Amniotic stem cell (primary cell): ENCODE measurements at regions not wholly inside any gene's neighbourhood (a gene's known extent, or its start where the extent isn't known, plus 50 kb on each side); places are given as distances from the start of the nearest gene placed in this dataset.
"Not testable (repeated sequence)": the region's sequence is repeated elsewhere in the genome, so short reads cannot be mapped to it uniquely, and the experiment has no call there.

Experiments used
- DNase-seq: peaks from one replicate; lab custom pipeline; 2025; lab: John Stamatoyannopoulos, UW

DNA sequence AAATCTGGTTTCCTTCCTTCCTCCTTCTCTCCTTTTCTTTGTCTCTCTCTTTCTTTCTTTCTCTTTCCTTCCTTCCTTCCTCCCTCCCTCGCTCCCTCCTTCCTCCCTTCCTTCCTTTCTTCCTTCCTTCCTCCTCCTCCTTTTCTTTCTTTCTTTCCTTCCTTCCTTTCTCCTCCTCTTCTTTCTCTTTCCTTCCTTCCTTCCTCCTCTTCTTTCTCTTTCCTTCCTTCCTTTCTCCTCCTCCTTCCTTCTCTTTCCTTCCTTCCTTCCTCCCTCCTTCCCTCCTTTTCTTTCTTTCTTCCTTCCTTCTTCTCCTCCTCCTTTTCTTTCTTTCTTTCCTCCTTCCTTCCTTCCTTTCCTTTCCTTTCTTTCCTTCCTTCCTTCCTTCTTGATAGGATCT is 61.2 kb downstream of the VIP start:
- no peak for DNase-seq

DNA sequence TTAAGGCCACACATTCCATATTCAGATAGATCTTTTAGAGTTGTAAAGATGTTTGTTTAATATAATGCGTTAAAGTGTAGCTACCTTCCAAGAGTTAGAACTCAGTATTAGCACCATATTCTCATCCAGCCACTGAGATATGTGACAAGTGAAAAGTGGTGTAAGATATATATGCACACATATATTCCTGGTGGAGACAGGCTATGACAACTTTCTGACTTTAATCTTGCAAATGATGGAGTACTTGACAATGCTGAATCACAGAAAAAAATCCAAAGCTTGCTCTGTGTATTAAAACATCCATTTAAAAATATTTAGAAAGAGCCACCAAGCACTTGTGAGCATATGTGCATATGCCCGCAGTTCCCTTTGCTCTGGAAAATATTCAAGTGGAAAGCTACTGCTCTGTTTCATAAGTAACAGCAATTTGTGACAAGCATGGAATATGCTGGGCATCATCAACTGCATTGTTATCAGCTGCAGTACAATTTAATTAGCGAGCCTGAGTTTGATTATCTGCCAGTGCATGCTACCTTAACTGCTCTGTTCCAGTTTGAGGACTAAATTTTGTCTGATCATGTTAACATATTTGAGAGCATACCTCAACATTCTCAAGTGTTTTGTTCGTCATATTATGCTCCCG is 64.8 kb downstream of the VIP start:
- no peak for DNase-seq

DNA sequence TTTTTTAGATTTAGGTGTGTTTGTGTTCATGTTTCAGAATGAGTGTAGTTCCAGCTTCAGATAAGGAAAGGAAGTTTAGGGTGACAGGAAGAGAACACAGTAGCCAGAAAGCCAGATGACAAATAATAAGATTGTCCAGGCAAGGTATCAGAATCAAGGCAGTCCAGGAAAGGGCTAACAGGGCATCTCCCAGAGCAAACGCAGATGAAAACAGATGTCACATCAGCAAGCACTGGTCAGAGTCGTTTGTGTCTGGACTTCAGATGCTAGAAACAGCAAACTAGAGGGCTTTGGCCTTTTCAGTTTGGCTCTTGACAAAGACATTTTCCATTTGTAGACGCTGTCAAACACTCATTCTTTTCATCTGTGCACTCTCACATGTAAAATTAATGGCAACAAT is 65.5 kb downstream of the VIP start:
- no peak for DNase-seq

DNA sequence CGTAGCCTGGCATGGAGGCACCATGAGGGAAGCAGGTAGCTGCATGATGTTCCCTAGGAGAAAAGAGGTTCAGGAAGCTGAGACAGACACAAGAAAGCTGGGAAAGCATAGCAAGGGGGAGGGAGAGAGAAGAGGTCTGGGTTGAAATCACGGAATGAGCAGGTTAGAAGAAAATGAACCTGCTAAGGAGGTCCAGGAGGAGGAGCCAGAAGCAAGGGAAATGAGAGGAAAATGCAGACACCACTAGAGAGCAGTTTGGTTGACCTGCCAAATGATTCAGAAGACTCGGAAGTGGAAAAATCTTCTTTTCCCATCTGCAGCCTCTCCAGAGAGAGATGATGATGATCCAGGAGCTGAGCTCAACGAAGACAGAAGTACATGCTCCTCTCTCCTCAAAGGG is 70.9 kb downstream of the VIP start:
- no peak for DNase-seq

DNA sequence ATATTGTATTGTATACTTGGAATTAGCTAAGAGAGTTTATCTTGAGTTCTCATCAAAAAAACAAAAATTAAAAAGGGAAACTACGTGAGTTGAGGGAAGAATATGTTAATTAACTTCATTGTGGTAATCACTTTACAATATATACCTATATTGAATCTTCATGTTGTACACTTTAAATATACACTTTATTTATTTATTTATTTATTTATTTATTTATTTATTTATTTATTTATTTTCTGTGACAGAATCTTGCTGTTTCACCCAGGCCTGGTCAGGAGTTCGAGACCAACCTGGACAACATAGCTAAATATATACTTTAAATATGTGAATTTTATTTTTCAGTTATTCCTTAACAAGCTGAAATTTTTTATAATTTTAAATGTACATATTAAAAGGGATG is 74.1 kb downstream of the VIP start:
- no peak for DNase-seq

DNA sequence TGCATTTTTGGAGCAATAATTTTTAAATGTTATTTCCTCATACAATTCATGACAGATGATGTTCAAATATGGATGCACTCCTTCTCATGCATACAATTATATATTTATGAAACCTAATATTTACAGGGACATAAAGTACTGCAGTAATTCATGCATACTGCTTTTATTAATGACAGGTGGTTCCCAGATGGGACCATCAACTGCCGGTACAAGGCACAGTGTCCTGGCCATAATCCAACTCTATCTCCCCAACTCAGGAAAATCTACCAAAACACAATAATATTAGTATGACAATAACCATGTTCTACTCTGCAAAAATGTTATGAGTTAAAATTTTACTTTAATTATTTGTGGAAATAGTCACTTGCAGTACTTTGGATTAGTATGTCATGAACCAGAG is 77.8 kb downstream of the VIP start:
- DNase-seq = no peak

DNA sequence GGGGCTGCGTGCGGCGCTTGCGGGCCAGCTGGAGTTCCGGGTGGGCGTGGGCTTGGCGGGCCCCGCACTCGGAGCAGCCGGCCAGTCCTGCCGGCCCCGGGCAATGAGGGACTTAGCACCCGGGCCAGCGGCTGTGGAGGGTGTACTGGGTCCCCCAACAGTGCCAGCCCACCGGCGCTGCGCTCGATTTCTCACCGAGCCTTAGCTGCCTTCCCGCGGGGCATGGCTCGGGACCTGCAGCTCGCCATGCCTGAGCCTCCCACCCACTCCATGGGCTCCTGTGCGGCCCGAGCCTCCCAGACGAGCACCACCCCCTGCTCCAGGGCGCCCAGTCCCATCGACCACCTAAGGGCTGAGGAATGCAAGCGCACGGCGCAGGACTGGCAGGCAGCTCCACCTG is 83.8 kb downstream of the VIP start:
- DNase-seq = not testable (repeated sequence)

DNA sequence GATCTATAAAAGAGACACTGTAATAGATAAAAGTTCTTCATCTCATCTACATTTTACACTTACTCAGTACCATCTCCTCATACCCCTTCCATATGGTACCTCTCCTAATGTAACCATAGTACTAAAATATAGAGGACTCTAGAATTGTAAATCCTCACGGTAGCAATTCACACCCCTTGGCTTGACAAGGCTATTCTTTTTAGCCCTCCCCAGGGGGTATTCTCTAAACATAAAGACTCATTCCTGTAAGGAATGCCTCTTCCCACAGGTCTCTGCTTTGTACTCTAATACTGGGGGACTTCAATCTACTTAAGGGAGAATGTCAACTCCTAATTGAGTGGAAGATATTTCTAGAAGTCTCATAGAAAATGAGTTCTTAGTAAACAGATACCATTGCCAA is 85.9 kb downstream of the VIP start:
- no peak for DNase-seq

DNA sequence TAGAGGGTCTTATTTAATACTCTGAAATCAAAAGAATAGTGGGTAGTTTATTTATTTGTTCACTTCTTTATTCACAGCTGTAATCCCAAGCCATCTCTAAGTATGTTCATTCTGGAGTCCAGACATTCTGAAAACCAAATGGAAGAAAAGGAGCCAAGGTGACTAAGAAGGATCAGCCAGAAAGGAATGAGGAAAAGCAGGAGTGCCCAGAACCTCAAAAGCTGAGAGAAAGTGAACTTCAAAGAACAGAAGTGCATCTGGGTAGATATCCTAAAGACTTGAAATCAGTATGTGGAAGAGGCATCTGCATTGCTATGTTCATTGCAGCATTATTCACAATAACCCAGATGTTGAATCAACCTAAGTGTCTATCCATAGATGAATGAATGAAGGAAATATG is 94.8 kb downstream of the VIP start:
- DNase-seq = no peak

DNA sequence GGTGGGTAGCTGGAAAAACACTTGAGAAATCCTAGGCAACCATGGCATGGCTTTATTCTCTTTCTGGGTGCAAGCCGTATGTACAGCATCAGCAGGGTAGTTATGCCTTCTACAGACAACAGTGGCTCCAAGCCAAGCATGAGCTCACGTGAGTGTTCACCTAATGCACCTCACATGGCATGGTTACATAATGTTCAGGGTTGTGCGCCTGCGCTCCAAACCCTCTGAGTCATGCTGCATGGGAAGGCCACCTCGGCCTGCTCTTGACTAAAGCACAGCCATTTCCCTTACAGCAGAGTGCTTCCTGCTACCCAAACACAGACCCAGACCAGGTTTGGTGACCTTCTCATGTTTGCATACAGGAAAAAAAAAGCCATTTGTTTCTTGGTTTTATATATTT is 96.2 kb downstream of the VIP start:
- DNase-seq = no peak

DNA sequence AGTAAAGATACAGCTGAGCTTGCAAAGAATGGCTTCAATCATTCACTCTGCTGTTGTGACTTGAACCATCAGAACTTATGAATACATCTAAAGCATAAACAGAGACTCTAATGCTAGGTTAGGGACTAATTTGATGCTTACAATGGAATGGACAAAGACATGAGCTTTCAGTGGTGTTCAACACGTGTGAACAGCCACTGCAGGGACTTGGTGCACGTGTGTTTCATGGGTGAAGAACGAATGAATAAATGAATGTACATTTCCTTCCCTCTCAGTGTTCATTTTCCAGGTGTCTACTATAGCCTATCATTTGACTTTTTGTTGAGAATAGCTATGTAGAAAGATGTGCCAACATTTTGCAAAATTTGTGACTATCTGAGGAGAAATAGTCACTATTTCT is 98.3 kb downstream of the VIP start:
- no peak for DNase-seq

DNA sequence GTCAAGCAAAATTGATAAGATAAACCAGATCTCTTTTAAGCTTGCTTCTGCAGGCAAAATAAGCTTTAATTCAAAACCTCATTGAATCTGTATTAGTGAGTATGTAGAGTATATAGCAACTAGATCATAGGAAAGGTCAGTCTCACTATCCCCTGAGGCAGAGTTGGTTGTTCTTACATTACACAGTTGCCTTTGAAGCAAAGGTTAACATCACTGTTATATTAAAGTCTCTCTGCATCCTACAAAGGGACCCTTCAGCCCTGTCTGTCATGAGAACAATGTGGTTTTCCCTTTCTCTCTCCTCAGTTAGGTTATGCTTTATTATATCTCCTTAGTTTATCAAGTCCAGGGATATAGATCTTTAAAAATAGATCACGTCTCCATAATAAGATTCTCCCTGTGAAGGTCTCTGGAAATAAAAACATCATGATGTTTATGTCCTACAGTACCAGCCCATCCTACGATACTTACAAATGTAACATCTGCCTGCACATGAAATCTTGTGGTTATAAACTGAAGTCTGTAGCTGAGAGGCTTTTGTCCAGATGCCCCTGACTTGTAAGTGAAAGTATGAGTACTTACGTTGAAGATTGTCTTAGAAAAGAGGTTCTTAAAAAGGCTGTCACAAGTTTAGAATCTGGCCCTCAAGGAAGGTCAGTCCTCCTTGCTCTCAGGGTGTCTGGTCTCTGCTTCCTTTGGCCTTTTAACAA is 103.6 kb downstream of the VIP start:
- DNase-seq = no peak

DNA sequence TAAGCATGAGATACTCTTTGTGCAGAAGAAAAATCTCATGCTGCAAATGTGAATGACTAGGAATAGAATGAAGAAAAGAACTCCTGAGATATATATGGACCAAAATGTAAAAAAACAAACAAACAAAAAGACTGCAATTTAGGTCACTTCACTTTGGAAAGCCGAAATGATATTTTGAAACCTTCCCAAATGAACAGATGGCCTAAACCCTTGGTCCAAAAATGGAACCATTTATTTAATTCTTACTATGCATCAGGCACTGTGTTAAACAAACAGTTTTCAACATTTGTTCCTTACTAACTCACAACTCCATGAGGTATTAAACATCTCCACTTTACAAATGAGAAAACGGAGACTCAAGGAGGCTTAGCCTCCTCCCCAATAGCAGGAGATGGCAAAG is 107.5 kb downstream of the VIP start:
- DNase-seq = no peak

DNA sequence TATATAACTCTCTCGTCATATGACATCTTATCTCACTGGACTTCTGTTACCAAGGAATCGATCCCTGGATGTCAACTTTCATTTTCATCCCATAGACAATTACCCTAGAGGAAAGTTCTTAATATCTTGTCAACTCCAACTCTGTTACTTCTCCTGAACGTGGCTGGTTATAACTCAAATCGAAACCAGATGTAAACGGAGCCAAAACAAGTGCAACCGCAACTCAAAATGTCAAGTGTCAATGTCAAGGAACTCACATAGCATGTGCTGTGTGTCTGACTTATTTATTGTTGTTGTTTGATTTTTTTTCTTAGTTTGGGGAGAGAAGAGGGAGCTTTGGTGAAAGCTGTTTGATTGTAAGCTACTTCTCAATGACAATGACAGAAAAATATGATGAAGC is 108.6 kb downstream of the VIP start:
- DNase-seq = no peak

DNA sequence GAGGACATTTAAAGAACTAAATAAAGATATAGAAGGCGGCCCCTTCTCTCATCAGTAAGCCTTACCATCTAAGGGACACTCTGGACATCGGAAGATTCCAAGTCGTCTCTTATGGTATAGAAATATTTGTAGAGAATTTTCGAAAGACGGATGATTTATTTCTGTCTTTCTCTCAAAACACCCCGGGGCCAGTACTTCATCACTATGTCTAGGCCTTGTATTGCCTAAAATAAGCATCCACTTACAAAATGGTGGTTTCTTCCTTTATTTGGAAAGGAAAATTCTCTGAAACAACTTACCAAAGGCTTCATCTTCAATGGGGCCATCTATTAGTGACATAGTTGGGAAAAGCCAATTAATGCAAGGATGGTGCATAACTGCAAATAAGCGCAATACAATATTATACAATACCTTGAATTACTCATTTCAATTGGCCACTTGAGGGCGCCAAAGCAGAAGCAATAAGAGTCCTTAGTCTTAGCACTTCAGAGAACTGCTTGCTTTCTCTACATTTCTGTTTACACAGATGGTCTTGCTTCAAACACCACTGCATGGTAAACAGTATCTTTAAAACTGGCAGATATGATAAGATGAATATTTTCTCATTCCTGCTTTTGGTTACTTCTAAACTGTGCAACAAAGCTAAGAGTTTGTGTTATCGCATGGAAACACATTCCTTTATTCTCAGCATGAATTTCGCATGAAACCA is 113.2 kb downstream of the VIP start:
- peak; percentile 51 for DNase-seq

DNA sequence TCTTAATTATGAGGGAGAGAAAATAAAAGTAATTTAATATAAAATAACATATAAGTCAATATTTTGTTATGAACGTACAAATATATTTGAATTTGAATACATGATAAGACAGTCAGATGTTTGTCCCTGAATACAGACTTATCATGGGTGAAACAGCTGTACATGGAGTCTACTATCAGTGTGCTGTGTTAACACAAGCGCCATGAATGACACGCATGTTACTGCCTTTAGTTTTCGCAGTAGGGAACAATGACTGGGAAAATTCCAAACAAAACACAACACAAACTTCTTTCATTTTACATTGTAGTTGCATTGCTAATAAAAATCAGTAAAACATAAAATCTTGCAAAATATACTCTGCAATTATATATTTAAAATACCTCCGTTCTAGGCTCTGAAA is 108.6 kb downstream of the FBXO5 start:
- no peak for DNase-seq

DNA sequence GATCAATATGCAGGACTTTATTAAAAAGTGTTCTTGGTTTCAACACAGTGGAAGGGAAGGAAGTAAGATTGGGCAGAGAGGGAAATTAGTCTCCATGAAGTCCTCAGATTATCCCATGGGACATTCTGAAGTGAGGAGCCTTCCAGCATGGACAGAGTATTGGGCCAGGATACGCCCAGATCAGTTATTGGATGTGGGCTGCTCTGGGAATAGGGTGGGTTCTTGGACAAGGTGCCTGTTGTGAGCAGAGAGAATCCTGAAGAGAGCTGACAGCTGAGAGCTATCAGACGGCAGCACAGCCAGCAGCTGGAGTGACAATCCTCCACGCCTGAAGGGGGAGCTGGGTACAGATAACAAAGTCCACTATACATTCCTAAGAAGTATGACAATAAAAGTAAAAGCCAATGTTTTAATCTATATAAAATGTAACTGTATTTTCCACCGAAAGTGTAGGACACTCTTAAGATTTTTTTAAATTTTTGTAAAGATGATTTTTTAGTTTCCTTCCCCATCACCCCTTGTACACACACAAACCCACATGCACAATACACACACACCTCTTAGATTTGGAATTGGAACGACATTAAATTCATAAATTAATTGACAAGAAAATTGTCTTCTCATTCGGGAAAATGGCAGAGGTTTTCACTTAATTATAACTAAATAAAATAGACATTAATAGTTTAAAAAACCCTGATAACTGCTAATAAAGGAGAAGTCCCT is 107.8 kb downstream of the FBXO5 start:
- no peak for DNase-seq

DNA sequence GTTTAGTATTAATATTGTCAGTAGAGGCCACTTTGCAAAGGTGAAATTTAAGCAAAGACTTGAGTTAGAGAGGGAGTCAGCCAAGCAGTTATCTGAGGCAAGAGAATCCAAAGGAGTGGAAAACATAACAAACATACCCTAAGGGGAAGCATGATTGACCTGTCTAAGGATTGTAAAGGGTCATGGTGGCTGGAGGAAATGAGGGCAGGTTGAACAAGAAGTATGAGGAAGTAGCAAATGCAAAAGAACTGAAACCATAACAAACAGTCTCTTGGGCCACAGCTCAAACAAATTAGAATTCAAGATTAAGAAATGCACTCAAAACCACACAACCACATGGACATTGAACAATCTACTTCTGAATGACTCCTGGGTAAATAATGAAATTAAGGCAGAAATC is 103.2 kb downstream of the FBXO5 start:
- no peak for DNase-seq

DNA sequence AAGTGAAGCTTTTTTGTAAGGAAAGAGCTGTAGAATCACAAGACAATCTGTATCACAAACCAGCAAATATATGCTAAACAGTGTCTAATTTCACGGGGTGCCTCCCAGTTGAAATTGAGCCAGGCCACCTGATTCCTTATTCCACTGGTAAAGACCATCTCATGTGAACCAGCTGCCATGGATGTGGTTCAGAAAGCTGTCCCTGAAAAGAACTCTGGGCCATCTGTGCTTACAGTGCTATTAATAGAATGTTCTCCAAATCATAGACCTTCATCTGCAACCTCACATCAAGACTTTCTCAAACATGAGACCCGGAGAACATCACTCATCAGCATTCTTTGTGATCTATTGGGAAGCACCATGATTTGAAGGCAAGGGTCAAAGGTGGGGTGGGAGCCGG is 89.7 kb downstream of the FBXO5 start:
- no peak for DNase-seq

DNA sequence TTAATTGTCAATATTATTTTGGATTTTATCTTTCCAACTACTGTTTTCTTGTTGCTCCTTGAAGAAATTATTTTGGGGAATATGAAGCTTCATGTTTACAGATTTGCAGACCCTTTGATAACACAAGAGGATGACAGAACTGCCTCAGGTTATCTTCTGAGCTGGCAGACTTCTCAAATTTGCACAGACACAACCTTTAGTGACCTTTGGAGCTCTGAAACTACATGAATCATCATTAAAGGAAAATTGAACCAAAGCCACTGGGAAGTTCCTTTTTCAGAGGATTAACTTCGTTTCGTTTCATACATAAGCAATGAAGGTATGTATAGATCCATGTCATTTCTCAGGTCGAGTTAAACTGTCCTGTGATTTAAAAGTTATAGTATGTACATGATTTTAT is 85.9 kb downstream of the FBXO5 start:
- DNase-seq = no peak

DNA sequence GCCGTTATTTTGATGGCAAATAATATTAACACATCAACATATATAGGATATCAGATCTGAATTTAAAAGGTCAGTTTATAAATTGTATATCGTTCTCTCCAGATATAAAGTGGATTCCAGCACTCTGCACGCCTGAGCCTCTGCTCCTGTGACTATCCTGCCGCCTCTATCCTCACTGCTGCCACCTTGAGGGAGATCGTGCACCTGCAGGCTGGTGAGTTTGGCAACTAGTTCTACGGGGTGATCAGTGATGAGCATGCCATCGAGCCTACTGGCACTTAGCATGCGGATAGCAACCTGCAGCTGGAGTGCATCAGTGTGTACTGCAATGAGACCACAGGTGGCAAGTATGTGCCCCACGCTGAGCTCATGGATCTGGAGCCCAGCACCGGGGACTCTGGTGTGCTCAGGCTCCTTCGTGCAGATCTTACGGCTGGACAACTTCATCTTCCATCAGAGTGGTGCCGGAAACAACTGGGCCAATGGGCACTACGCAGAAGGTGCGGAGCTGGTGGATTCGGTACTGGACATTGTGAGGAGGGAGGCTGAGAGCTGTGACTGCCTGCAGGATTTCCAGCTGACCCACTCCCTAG is 84.9 kb downstream of the FBXO5 start:
- peak; percentile 2 for DNase-seq

DNA sequence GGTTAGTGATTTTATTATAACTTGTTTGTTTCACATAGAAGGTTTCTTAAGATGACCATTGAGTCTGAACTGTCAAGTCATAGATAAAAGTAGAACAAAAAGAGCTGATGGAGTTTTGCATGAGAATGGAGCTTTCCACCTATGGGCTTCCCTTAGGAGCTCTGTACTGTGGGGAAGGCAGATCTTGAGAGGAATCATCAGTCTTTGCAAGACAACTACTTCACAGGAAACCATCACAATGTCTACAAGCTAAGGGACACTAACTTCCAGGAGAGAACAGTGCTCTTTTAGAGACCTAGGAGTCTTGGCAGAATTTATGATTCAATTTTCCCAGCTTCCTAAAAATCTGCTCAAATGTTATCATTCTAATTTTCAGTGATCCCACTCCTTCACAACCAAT is 78.2 kb downstream of the FBXO5 start:
- no peak for DNase-seq
